HG02884 (cell line): ENCODE measurements at regions not wholly inside any gene's neighbourhood (a gene's known extent, or its start where the extent isn't known, plus 50 kb on each side); places are given as distances from the start of the nearest gene placed in this dataset.
"Not testable (repeated sequence)": the region's sequence is repeated elsewhere in the genome, so short reads cannot be mapped to it uniquely, and the experiment has no call there.

ENCODE experiments used
- ATAC-seq: cut with Tn5 transposase; IDR thresholded peaks from one replicate; pipeline ENCODE4 v1.9.1; 2021; ENCODE audit warnings: mild to moderate bottlenecking, moderate library complexity; ENCODE audit not compliant: unreplicated experiment

DNA sequence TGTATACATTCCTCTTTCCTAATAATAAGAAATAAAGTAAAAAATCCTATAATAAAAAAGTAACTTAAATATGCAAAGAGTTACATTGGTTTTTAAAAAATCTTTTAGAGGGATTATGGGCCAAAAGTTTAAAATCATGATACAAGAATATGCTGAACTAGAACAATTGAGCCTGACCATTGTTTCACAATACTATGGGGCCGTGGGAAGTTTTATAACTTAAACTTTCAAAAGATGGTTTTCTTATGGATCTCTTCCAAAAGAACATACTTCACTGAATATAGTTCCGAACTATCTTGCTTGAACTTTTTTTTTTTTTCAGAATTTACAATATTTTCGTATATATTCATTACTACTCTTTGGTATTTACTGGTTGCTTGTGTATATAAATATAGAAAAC is 97.6 kb downstream of the NFKBIZ start:
- ATAC-seq, result no peak

DNA sequence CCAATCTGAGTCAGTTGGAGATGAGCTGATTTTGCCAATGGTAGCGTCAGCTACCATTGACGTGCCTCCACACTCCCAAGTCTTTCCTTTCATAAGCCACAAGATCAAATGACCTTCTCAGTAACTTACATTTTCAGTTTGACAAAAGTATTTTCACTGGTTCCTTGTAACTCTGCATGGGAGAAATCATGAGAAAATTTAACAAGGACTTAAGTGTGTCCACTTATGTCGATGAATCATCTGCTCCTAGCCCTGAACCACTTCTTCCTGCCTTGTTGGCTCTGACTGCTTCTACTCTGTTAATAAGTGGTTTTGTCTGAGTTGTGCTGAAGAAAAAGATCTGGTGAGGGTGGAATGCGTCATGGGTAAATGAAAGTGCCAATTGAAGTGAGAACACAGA is 101.2 kb downstream of the NFKBIZ start:
- peak; percentile 73 for ATAC-seq

DNA sequence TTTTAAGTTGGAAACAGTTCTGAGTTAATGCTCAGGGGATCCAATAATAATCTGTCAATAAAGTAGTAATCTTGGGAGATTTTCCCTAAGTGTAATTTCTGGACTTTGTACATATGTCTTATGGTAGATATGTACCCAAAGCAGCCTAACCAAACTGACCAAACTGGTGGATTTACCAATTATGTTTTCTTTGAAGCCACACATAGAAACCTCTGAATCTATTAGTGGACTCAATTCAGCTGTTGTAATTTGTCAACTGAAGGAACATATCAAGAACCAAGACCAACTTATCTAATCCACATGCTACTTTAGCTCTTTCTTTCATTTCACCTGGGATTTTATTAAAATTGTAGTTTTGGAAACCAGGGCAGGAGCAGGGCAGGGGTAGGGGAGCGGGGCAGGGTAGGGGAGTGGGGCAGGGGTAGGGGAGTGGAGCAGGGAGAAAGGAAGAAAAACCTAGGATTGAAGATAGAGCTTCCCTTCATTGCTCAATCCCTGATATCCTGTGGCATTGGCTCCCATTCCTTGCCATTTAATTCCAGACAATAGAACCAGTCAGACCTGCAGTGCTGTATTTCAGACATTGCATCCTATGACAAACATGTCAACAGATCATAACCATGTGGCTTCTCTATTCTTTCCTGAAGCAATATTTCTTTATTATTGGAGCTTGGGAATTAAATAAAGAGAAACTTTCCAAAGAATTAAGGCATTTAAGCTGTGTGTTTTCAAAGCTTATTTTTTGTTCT is 101.8 kb downstream of the NFKBIZ start:
- no peak for ATAC-seq

DNA sequence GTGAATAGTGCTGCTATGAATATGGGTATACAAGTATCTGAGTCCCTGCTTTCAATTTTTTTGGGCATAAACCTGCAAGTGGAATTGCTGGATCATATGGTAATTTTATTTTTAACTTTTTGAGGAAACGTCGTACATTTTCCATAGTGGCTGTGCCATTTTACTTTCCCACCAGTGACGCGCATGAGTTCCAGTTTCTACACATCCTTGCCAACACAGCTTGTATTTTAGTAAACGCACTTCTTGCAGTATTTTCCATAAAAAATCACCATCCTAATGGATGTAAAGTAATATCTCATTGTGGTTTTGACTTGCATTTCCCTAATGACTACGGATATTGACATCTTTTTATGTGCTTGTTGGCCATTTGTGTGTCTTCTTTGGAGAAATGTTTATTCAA is 105.0 kb downstream of the NFKBIZ start:
- ATAC-seq, result no peak

DNA sequence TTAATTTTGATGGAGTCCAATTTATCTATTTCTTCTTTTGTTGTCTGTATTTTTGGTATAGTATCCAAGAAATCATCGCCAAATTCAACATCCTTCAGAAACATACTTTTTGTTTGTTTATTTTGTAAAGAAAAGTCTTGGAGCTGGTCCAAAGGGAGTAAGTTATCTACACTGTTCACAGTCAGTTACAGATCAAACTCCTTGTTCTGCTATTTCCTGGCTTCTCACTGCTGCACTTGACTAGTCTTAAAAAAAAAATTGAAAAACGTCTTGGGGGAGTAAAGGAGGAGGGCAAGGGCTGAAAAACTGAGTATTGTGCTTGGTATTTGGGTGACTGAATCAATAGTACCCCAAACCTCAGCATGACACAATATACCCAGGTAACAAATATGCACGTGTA is 105.6 kb downstream of the NFKBIZ start:
- no peak for ATAC-seq

DNA sequence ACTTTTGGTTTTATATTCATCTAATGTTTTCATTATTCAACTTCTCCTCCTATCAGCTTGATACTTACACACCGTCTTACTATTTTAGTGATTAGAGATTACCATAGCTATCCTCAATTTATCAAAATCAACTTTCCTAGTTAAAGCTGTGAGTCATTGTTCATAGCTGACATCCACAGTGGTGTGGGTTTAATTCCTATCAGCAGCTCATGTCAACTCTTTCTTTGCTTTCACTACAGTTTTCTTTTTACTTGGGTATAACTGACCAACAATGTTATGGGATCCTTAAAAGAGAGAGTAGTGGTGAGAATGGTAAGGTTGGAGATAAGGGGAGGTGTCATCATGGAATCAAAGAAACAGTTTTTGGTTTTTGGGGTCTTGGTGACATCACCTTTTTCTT is 112.7 kb downstream of the NFKBIZ start:
- ATAC-seq, result no peak

DNA sequence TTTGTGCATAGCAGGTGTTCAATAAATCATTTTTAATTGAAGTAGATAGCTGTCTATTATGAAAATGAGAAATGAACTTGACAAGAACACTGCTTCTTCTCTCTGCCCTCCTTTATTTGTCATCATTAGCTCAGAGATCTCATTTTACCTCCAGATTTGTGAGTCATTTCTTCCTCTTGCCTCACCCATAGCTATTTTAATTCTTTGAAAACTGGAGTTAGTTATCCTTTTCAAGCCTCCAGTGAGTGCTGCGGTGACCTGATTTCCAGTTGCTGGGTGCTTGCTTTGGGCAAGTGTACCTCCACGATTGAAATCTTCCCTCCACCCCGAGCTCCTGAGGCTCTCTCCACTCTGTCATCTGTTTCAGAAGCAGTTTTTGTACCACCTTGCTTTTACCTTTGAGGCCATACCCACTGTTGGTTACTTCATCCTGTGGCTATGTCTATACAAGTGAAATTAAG is 114.6 kb downstream of the NFKBIZ start:
- no peak for ATAC-seq

DNA sequence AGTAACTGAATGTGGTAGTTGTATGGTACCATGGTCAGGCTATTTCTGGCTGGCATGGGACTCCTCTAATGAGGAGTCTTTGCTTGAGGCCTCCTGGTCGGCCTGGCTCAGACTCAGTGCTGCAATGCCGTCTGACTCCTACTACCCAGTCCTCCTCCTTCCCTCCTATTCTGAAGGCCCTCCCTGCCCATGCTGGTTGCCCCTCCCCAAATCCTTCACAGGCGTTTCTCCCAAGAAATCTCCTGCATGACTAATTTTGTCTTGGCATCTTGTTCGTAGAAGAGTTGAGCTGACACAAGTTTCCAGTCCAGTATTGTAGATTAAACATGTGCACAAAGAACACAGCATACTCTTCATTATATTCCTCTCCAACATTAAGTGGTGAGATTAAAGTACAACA is 115.5 kb downstream of the NFKBIZ start:
- no peak for ATAC-seq

DNA sequence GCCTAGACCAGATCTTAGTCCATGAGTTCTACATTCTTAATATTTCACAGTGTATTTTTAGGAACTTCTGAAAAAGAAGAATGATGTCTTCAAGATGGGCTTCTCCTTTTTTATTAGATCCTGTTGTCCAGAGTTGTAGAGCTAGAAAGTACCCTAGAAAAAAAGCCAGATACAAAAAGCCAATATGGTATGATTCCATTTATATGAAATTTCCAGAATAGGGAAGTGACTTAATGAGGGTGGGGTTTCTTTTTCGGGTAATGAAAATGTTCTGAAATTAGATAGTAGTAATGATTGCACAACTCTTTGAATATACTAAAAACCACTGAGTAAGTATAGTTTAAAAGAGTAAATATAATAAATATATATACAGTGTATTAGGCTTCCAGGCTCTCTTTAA is 116.9 kb downstream of the NFKBIZ start:
- no peak for ATAC-seq

DNA sequence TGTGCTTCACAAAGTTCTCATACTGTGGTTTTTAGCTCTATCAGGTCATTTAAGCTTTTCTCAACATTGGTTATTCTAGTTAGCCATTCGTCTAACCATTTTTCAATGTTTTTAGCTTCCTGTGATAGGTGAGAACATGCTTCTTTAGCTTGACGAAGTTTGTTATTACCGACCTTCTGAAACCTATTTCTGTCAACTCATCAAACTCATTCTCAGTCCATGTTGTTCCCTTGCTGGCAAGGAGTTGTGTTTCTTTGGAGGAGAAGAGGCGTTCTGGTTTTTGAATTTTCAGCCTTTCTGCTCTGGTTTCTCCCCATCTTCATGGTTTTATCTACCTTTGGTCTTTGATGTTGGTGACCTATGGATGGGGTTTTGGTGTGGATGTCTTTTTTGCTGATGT is 120.9 kb downstream of the NFKBIZ start:
- ATAC-seq, result no peak

DNA sequence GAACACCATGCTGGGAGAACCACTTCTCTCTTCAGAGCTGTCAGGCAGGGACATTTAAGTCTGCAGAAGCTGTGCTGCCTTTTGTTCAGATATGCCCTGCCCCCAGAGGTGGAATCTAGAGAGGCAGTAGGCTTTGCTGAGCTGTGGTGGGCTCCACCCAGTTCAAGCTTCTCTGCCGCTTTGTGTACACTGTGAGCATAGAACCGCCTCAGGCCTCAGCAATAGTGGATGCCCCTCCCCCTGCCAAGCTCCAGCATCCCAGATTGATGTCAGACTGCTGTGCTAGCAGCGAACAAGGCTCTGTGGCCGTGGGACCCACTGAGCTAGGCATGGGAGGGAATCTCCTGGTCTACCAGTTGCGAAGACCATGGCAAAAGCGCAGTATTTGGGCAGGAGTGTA is 121.6 kb downstream of the NFKBIZ start:
- no peak for ATAC-seq

DNA sequence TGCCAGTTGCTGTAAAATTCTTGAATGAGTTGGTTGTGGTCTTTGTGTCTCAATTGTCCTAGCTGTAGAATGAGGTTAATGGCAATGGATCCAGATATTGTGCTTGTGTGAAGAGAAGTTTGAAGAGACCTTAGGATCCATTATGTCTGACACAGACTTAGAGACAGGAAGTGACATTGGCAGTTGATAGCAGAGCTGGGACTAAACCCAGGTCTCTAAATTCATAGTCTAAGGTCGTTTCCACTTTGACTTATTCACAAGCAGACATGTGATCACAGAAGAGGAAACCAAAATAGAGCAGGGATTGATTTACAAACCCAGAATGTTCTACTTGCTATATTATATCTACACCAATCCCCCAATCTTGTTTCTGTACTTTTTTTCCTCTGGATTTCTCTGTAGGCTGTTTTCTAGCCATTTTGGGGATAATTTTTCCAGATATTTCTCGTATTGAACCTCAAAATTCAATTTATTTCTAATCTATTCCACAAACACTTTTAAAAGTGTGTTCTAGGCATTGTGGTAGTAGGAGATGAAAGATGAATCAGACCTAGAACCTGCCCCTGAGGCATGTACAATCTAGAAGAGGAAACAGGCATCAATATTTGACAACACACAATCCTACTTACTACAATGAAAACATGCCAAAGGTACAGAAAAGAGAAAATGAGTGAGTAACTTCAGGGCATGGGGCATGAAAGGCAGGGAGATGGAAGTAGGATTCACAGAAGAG is 123.3 kb downstream of the NFKBIZ start:
- no peak for ATAC-seq

DNA sequence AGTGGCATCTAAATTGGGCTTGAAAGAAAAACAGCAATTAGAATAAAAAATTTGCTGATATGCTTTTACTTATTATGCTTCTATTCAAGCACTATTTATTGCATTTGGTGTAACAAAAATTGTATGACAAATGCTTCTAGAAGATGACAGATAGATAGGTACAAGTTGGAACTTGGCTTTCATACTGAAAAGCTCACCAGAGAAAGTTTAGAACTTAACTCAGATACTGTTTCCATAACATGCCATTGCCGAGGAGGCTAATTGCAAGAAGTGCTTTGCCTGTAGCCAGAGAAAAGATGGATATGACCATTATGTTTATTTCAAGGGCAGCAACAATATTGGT is 123.8 kb downstream of the NFKBIZ start:
- ATAC-seq, result no peak

DNA sequence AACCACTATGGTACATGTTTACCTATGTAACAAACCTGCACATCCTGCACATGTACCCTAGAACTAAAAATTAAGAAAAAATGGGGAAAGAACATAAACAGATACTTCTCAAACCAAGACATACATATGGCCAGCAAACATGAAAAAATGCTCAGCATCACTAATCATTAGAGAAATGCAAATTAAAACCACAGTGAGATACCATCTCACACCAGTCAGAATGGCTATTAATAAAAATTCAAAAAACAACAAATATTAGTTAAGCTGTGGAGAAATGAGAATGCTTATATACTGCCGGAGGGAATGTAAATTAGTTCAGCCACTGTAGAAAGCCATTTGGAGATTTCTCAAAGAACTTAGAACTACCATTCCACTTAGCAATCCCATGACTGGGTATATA is 126.1 kb downstream of the NFKBIZ start:
- not testable (repeated sequence) for ATAC-seq

DNA sequence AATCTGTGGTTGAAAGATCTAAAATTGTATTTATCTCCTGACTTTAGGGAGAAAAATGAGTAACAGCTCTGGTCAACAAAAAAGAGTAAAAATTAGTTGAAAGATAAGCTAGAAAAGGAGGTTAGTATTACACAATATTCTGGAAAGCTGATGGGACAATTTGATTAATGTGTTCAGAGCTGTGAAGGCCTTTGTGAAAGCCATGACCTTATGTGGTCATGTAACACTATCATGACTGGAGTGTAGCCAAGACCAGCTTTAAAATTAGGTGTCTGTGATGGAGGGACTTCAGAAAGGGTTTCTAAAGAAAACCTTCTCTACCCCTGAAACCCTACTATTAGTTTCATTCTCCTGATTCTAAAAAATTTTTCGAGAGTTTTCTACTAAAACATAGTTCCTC is 127.2 kb downstream of the NFKBIZ start:
- ATAC-seq, result peak; percentile 86

DNA sequence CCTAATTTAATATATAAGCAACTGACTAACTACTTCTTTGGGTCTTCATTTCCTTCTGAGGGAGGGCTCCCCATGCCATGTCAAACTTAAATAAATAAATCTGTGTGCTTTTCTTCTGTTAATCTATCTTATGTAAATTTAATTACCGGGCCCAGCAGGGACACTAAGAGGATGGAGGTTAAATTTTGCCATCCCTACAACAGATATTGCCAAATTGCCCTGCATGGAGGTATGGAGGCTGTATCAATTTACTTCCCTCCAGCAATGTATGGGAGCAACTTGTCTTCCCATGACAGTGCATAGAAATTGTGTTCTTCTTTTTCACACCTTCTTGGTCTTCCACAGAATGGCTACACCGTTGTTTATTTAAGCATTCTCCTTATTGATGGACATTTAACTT is 129.0 kb downstream of the NFKBIZ start:
- no peak for ATAC-seq

DNA sequence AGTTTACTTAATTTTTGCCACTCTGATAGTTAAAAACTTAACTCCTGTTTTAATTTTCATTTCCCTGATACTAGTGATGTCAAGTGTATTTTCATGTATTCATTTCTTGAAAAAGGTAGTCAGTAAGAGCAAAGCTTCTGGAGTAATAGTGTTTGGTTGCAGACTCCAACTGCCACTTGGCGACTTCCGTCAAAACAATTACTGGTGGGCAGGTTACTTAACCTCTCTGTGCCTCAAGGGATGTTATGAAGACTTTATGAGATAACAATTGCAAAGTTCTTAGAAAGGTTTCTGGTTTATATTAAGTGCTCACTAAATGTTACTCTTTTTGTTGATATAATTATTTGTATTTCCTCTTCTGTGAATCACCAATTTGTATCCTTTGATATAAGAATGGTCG is 129.7 kb downstream of the NFKBIZ start:
- ATAC-seq, result no peak

DNA sequence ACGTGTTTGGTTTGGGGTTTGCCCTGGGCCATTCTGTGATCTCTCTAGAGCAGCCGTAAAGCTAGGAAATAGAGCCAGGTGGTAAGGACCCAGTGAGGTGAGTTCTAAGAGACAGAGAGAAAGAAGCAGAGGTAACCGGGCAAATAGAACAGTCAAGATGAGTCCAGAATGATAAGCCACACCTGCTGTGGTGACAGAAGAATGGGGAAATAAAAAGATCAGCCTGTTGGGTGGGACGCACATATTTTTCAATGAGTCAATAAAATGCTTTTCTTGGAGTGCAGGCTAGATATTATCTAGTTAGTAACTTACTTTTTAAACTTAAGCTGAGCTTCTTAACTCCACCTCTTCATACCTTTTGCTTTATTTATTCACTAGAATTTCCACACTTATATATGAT is 135.0 kb downstream of the NFKBIZ start:
- ATAC-seq, result no peak

DNA sequence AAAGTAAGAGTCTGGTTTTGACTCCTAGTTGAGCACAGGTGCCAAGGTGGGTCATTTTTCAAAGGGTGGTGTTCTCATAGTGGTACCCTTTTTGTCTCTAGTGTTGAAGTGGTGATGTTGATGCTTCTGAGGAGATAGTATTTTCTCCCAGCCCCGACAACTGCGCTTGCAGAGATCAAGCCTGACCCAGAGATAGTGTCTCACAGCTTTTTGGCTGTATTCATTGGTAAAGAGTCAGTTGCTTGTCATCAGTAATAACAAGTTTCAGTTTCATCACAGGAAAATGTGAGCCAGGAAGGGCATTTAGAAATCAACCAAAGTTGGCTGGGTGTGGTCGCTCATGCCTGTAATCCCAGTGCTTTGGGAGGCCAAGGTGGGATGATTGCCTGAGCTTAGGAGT is 139.3 kb downstream of the NFKBIZ start:
- ATAC-seq, result no peak

DNA sequence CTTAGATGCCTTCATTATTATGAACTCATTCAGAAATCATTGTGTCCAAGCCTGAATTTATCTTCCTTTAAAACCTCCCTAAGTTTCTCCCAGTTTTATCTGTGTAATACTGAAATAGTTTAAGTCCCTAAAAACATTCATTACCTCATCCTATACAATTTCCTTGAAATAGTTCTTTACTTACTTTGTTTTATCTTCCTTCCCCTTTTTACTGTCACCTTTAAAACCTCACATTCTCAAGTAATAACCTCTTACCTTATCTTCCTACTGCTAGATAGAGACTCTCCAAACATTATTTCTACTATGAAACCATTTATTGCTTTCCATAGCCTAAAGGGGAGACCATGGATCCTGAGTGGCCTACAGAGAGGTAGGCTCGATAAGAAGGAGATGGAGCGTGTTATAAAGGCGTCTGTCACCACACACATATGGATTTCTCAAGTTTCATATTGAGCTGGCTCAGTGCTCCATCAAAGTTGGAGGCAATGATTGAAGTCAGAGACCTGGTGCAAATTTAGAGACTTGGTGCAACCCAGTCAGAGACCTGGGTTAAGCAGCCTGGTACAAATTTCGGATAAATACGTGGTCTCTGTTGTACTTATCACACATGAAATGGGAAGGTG is 140.4 kb downstream of the NFKBIZ start:
- no peak for ATAC-seq

DNA sequence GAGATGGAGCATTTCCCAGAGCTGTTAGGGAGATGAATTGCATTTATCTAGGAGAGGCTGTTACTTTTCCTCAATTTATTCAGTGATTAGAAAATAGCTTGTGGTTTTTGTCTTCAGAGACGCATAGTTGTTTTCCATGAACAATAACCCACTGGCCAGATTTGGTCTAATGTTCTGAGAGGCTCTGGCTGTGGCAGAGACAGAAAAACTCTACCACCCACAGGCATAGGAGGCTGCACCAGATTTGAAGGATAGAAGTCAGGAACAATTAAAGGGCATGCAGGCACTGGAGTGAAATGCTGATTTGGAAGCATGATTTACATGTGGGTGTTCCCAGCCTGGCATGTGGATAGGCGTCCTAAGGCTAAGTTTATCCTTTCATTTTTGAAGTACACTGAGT is 143.5 kb downstream of the NFKBIZ start:
- ATAC-seq, result no peak

DNA sequence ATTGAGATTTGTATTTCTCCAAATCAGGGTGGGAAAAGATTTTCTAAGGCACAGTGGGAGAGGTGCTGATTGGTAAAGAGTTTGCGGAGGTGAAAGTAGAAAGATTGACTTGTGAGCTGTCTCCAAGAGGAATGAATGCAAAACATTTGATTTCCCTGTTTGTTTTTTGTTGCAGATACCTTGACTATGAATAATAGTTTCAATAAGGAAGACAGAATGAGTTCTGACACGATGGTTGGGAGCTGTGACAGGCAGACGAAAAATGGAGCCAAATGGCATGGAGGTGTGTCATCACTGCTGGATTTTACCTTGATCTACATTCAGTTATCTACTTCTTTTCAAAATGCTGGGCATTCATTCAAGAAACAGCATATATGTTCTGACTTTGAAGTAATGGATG is 145.1 kb downstream of the NFKBIZ start:
- no peak for ATAC-seq
